ENCODE measurements at regions not wholly inside any gene's neighbourhood (a gene's known extent, or its start where the extent isn't known, plus 50 kb on each side); places are given as distances from the start of the nearest gene placed in this dataset.

- no peak for DNase-seq (ENCODE audit: low read depth)
- no peak overlapping the region for H3K4me3 ChIP-seq (ENCODE audit: low read length)
- TF ChIP-seq CTCF (conservative IDR thresholded peaks at IDR 0.05; ENCODE audit: low read depth, low read length) = no peak
Observed at GRCh38 chr4:157934151-157934550, 238.7 kb downstream of the GASK1B start.

GRCh38 chr4:157932936-157933335 is 239.9 kb downstream of the GASK1B start:
- H3K4me3 ChIP-seq (ENCODE audit: low read length) = no peak overlapping the region
- no peak for TF ChIP-seq CTCF (conservative IDR thresholded peaks at IDR 0.05; ENCODE audit: low read depth, low read length)
- DNase-seq (ENCODE audit: low read depth) = no peak

- DNase-seq (ENCODE audit: low read depth) = no peak
- no peak for TF ChIP-seq CTCF (conservative IDR thresholded peaks at IDR 0.05; ENCODE audit: low read depth, low read length)
- H3K4me3 ChIP-seq (ENCODE audit: low read length) = no peak overlapping the region
Observed at GRCh38 chr4:157929486-157929885, 243.3 kb downstream of the GASK1B start.

- no peak for DNase-seq (ENCODE audit: low read depth)
- H3K4me3 ChIP-seq (ENCODE audit: low read length) = no peak overlapping the region
- TF ChIP-seq CTCF (conservative IDR thresholded peaks at IDR 0.05; ENCODE audit: low read depth, low read length) = no peak
Observed at GRCh38 chr4:157918036-157918832, 254.6 kb downstream of the GASK1B start.

GRCh38 chr4:157912212-157912611 is 260.6 kb downstream of the GASK1B start:
- H3K4me3 ChIP-seq (ENCODE audit: low read length) = no peak overlapping the region
- no peak for TF ChIP-seq CTCF (conservative IDR thresholded peaks at IDR 0.05; ENCODE audit: low read depth, low read length)

GRCh38 chr4:157911662-157912061 is 261.2 kb downstream of the GASK1B start:
- DNase-seq (ENCODE audit: low read depth) = no peak
- no peak for TF ChIP-seq CTCF (conservative IDR thresholded peaks at IDR 0.05; ENCODE audit: low read depth, low read length)
- H3K4me3 ChIP-seq (ENCODE audit: low read length) = no peak overlapping the region

More at GRCh38 chr4:157912212-157912611, 260.6 kb downstream of the GASK1B start:
- no peak for DNase-seq (ENCODE audit: low read depth)

GRCh38 chr4:157908691-157909090 is 264.1 kb downstream of the GASK1B start:
- no peak for TF ChIP-seq CTCF (conservative IDR thresholded peaks at IDR 0.05; ENCODE audit: low read depth, low read length)
- DNase-seq (ENCODE audit: low read depth) = no peak
- no peak overlapping the region for H3K4me3 ChIP-seq (ENCODE audit: low read length)

Data from retinal pigment epithelial cell (primary cell).